RCC 7860 (cell line): ENCODE measurements at regions not wholly inside any gene's neighbourhood (a gene's known extent, or its start where the extent isn't known, plus 50 kb on each side); places are given as distances from the start of the nearest gene placed in this dataset.
"Not testable (repeated sequence)": the region's sequence is repeated elsewhere in the genome, so short reads cannot be mapped to it uniquely, and the experiment has no call there.

Experiments
- DNase-seq: peaks from one replicate; pipeline ENCODE4 v3.0.0-alpha.2; 2015; ENCODE audit warnings: low spot score
- FAIRE-seq: peaks from 2 replicates; lab custom pipeline; 2012; peaks lifted over from hg19 to GRCh38; lab: Jason Lieb, UNC

DNA sequence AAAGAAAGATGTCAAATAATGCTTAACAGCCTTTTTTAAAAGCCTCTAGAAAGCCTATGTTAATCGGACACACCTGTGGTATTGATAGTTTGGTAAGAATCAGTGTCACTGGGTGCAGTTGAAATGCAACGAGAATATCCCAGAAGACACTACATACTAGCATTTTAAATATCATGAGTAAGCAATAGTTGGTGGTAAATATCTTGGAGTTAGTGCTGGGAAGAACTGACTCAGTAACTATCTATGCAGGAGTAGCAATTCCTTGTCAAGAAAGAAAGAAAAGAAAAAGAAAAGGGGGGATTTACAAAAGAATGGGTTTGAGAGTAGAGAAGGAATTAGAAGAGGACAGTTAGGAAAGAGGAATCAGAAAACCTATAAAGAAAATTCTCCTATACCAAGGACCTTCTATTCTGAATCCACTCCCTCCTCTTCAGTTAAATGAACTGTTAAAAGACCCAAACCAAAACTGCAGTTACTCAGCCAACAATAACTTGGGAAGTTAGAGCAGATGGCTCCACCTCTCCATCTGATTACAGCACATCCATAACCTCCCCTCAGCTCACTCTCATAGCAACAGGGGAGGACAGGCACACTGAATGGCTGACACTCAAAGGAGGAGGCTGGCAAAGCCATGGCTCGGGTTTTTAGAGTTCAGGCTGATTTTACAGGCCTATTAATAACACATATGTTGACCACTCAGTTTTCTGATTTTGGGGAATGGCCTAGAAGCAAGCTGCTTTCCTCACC is 207.6 kb upstream of the MDFIC2 start:
- no peak for FAIRE-seq
- no peak for DNase-seq

GRCh38 chr3:70519026-70519425 is 206.6 kb upstream of the MDFIC2 start:
- FAIRE-seq = no peak
- no peak for DNase-seq

DNA sequence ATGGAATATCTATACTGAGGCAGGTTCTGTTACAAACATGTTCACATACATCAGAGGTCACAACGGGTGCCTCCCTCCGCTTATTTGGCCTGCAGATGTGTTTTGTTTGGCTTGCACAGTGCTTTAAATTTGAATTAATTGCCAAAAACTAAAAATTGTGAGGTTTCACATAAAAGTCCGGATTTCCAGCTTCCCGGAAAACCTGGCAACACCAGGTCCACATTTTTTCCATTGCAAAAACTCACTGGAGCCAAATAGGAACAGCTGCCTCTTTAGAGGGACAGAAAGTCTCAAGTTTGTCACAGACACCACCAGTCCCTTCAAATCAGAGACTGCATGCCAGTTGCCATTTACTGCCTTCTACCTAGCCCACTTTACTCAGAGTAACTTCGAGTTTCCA is 205.9 kb upstream of the MDFIC2 start:
- DNase-seq (no peak), FAIRE-seq (no peak)

DNA sequence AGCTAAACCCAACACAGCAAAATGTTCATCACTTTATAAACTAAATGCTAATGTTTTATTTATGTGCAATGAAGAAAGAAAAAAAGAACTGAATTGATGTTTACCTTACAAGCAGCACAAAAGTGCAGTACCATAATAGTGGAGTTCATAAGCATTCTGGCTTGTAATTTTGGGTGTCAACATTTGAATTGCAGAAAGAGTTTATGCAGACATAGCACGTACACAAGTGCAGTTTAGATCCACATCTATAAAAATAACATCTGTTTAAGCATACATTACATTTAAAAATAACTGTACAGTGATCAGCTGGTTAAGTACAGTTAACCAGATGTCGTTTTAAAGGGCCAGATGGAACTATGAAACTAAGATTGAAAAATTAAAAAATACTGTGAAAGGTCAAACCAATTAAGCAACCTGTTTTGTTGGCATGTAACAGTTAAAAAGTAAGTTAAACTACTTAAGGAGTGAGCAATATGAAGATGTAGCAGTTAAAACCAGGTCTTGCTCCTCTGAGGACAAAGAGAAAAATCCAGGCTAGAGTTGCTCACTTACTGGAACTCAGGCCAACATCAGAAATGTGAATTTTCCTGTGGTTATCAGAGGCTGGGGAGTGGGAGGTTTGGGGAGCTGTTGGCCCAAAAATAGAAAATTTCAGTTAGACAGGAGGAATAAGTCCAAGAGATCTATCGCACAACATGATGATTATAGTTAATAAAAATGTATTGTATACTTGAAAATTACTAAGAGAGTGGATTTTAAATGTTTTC is 204.9 kb upstream of the MDFIC2 start:
- no peak for FAIRE-seq
- no peak for DNase-seq

GRCh38 chr3:70516076-70516475 is 203.6 kb upstream of the MDFIC2 start:
- FAIRE-seq (no peak), DNase-seq (no peak)

DNA sequence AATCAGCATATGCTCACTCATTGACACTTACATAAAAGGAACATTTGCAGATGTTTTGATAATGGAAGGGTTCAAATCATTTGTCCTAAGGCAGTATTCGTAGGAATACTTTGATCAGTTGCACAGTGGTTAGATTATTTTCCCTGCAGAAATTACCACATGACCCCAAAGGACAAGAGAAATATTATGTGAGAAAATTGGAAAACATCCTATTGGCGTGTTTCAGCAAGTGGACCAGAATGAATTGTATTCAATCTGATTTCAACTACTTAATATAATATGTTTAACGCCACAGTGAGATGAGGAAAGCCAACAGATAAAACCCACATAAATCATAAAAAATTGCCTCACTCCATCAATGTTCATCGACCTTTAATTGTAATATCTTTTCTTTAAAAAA is 195.0 kb upstream of the MDFIC2 start:
- no peak for FAIRE-seq
- no peak for DNase-seq

GRCh38 chr3:70506775-70507174 is 194.3 kb upstream of the MDFIC2 start:
- DNase-seq (no peak), FAIRE-seq (no peak)

- DNase-seq (no peak), FAIRE-seq (no peak)
These were observed 189.1 kb upstream of the MDFIC2 start for GRCh38 chr3:70501561-70501960.

- FAIRE-seq (no peak), DNase-seq (no peak)
These were observed 176.4 kb upstream of the MDFIC2 start for GRCh38 chr3:70488816-70489215.

DNA sequence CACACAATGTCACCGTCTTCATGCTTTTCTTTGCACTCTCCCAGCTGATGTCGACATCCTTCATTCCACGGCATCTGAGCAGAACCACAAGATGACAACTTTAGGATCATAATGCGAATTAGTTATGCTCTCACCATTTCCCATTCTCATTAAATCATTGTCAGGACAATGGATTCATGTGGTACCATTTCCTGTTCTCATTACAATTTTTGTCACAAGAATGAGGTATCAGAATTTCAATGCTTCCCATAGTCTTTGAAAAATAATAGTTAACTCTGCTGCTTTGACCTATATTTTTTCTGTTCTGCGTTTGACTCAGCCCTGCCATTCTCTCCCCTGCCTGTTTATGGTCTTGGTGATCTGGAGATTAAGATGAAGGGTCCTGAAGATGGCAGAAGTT is 175.7 kb upstream of the MDFIC2 start:
- DNase-seq = no peak

GRCh38 chr3:70486414-70487017 is 174.1 kb upstream of the MDFIC2 start:
- no peak for FAIRE-seq
- DNase-seq = no peak

More for the DNA sequence above, 175.7 kb upstream of the MDFIC2 start:
- FAIRE-seq = no peak

- no peak for DNase-seq
- no peak for FAIRE-seq
These were observed 163.7 kb upstream of the MDFIC2 start for GRCh38 chr3:70476174-70476573.

DNA sequence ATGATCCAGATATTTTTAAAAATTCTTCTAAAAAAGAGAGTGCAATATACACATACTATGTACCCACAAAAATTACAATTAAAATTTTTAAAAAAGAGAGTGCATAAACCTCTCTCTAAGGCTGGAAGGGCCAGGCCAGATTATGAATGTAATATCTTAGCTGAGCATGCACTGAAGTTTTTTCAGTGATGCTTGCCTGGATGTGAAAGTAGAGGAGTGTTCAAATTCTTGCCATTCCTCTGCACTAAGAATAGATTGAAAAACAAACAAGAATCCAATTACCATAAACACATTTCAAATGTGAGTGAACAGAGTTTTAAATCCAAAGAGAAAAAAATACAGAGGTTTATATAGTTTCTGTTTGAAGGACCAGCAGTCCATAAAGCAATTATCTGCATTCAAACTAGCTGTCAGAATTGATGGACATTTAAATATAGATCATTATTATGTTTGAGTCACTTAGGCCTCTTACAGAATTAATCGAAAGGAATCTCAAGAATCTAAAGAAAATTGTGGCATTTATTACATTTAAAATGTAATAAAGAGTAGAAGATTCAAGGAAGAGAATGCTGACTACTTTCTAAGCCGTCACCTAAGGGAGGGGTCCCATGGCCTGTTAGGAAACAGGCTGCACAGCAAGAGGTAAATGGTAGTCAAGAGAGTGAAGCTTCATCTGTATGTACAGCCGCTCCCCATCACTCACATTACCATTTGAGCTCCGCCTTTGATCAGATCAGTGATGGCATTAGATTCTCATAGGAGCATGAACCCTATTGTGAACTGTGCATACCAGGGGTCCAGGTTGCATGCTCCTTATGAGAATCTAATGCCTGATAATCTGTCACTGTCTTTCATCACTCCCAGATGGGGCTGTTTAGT is 159.3 kb upstream of the MDFIC2 start:
- FAIRE-seq = no peak
- no peak for DNase-seq

DNA sequence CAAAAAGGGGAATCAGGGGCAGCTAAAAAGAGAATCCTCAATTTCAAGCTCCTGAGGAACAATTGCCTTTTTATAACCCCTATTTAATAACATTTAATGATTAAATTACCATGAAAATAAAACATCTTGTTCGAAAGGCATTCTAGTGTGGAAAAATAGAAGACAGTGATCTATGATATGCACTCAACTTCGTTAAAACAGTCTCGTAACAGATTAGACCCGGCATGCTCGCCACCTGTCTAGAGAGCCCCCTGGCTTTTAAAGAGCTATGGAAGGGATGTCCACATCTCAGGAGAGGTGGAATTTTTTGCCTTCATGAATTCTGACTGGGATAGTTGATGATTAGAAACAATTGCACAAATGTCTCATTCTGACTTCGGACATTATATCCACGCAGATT is 153.7 kb upstream of the MDFIC2 start:
- DNase-seq (no peak), FAIRE-seq (no peak)

DNA sequence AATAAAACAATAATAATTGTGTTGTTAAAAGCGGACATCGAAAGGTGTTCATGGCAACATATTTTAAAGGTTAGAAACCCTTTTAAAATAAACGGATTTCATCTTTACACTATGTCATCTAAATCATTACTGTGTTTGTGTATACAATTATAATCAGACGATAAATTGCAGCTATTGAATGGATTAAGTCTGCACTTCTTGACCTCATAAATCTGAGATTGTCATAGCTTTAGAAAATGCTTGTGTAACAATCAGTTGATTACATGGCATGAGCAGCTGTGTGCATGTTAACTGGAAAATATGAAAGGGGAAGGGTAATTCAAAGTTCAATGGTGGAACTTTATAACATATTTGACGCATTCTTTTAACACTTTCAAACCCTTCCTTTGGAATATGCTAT is 152.4 kb upstream of the MDFIC2 start:
- FAIRE-seq = no peak
- DNase-seq = no peak

GRCh38 chr3:70464465-70464864 is 152.0 kb upstream of the MDFIC2 start:
- no peak for FAIRE-seq
- no peak for DNase-seq

- FAIRE-seq, DNase-seq: not testable (repeated sequence)
These were observed 137.8 kb upstream of the MDFIC2 start for GRCh38 chr3:70450220-70450619.

DNA sequence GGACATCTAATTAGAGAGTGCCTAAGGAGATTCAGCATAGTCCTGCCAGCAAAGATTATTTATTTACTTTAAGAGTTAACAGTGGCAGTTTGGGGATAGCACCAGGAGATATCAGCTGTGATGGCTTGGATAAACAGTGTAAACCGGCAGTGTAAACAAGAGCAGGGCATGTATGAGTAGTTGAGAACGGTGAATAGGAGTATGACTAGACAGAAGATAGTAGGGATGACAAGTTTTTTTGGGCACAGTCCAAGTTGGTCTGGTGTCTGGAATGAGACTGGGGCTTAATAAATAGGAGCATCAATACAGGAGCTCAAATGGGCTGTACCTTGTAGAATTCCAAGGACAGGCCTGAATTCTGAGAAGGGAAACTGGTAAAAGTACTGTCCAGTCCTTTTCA is 123.0 kb upstream of the MDFIC2 start:
- DNase-seq, FAIRE-seq: not testable (repeated sequence)

- FAIRE-seq (no peak), DNase-seq (no peak)
These were observed 120.7 kb upstream of the MDFIC2 start for GRCh38 chr3:70433091-70433490.

DNA sequence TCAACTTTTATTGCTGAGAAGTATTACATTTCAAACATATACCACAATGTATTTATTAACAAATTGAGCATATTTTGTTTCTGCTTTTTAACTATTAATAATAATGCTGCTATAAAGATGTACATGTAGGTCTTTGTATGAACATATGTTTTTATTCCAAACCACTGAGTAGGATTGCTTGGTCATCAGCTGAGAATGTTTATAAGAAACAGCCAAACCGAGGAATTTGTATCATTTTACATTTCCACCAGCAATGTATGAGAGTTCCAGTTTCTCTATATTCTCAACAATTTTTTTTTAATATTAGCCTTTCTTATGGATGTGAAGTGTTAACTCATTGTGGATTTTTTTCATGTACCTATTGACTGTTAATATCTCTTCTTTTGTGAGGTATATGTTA is 119.5 kb upstream of the MDFIC2 start:
- FAIRE-seq (no peak), DNase-seq (no peak)

GRCh38 chr3:70426071-70426470 is 113.6 kb upstream of the MDFIC2 start:
- DNase-seq (no peak), FAIRE-seq (no peak)
